Lung microvascular endothelial cell (primary cell): ENCODE measurements at regions not wholly inside any gene's neighbourhood (a gene's known extent, or its start where the extent isn't known, plus 50 kb on each side); places are given as distances from the start of the nearest gene placed in this dataset.
A peak's percentile ranks its signal among the peaks of the same experiment; 100 is the strongest.

Source experiments
- DNase-seq, 2 donors: peaks; one replicate each; pipeline versions ENCODE4 v3.0.0 to v3.0.0-alpha.2; 2010; ENCODE audit warnings: low read depth in 2 of 2

DNA sequence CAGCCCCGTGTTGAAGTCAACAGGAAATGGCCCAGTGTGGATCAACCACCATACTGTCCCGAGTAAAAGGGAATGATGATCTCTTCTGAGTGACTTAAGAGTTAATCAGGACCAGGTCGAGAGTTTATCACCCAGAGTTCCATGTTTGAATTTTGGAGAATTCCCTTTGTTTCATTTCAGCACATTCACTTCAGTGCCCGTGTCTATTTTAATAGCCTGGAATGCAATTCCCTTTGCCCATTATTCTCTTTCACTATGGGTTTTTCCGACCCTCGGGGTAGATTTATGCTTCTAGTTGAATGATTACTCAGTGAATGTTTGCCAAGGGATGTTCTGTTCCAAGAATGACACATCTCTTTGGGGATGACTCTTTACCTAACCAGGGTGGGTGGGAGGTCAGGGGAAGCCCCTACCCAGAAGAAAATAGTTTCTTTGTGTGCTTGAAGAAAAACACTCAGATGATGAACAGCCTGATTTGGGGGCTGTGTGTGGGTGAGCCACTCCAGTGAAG is 594.9 kb downstream of the INHBA start:
- DNase-seq = peak in 1 of 2 donors; percentile 59

GRCh38 chr7:41107330-41107937 is 595.5 kb downstream of the INHBA start:
- DNase-seq = peak; percentile 10 to 61

DNA sequence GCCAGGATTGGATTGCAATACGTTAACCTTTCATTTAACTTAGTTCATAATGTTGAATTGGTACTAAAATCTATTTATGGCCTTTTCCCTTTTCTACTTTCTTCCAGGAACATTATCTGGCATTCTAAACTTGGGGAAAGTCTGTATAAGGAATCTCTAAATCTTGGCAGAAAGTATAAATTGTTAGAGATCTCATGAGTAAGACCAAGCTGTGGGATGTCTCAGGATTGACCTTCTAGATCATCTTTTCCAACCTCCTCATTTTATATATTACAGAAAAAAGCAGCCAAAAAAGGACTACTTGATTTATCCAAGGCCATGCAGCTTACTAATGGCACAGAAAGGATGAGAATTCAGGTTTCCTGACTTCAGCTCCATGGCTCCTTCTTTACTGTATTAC is 598.3 kb downstream of the INHBA start:
- no peak for DNase-seq

DNA sequence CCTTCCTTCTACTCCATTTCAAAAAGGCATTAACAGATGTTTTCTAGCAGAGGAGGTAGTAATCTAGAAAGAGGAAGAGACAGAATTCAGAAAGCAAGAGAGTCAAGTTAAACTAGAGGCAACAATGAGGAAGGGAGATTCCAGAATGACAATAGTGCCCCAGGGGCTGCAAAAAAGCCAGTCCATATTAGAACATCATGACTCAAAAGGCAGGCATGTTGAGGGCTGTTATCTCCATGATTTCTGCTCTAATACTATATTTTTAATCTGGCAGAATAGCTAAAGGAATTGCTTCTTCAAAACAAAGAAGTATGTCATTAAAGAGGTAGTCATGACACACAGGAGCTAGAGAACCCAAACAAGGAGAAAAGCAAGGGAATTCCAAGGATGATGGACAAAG is 599.6 kb downstream of the INHBA start:
- DNase-seq = peak in 1 of 2 donors; percentile 13

DNA sequence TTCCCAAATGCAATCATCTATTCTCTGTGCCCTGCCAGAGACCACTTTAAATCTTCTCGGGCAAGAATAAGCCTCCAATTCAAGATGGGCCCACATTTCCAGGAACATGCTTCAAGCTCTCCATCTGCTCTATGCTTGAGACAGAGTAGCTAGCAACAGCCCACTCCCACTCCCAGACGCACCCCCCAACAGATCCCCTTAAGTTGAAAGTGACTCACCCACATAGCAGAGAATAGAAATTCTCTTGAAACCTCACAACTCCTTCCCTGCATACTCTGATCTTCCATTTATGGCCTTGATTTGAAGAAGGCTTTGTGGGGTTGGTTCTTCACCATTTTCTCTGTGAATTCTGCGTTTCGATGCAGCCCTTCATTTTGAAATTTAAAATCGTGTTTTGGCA is 604.0 kb downstream of the INHBA start:
- no peak for DNase-seq

GRCh38 chr7:41098402-41098801 is 604.5 kb downstream of the INHBA start:
- no peak for DNase-seq

- no peak for DNase-seq
These were observed 605.4 kb downstream of the INHBA start for GRCh38 chr7:41097501-41097900.

DNA sequence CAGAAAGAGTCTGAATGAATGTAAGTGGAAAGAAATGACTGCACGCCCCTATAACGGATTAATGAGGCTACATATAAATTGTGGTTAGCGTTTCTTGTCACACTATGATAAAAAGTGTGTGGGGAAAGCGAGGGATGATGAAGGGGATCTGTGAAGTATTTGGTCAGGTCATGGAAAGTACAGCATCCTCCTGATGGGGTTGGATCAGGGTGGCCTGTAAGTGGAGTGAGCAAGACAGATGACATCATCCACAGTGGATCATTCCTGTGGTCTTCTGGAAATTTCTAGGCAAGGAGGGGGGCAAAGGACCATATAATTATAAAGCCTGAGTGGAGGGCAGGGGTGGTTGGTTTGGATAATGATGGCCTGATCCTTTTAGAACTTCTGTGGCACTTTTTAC is 606.0 kb downstream of the INHBA start:
- DNase-seq = no peak

DNA sequence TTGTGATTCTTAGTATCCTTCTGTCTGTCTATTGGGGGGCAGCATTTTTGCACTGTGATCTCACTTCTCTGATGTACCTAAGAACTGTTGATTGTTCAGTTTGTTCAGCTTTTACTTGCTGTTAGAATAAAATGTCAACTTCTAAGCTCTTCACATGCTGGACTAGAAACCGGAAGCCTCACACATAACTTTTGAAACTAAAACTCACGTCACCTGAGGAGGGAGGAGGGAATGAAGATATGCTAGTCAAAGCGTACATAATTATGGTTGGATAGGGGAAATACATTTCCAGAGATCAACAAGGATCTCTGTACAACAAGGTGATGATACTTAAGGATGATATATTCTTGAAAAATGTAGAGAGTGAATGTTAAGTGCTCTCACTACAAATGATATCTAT is 609.7 kb downstream of the INHBA start:
- DNase-seq = no peak

DNA sequence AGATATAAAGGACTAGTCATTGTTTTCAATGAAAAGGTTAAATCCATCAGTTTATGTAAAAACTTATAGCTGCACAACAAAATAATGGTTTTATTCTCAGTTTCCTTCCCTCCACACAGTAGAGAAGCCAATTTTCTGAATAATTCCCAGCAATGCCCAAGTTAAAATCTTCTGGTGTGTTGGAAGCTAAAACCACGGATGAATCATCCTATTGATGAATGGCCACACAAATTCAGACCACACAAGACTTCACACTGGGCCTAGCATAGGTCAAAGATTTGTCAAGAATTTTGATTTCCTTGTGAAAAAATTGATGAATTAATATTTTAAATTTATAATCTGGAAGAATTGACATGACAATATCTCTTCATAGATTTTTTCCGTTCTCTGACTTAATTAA is 617.6 kb downstream of the INHBA start:
- DNase-seq = peak in 1 of 2 donors; percentile 4

DNA sequence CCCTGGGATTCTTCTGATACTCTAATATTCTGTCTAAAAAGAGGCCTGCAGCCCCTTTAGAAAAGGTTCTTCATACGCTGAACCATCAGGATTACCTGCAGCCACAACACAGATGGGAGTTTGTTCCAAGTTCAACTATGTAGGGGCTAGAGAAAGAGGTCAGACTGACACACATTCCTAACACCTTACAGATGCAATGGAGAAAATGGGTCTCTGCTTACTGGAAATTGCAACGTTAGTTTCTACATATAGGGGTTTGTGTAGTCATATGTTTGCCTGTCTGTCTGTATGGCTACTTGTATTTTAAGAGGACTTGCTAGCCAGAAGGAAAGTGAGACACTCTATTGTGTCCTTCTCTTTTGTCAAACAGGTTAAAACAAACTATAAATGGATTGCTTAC is 618.5 kb downstream of the INHBA start:
- DNase-seq = no peak

DNA sequence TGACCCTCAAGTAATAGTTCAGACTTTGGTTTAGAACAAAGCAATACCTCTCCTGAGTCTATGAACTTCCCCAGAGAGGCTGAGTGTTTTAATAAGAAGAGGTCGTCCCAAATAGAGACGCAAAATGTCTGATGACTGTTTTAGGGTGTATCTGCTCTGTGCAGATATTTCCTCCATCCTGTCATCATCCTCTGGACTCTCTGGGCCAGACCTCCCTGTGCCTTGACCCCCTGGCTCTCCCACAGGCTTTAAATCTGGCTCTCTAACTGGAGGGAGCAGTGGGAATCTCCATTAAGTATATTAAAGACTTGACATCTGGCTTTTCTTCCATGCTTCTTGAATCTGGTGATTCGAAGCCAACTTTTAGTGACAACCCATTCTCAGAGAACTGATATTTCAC is 633.3 kb downstream of the INHBA start:
- peak in 1 of 2 donors; percentile 58 for DNase-seq

DNA sequence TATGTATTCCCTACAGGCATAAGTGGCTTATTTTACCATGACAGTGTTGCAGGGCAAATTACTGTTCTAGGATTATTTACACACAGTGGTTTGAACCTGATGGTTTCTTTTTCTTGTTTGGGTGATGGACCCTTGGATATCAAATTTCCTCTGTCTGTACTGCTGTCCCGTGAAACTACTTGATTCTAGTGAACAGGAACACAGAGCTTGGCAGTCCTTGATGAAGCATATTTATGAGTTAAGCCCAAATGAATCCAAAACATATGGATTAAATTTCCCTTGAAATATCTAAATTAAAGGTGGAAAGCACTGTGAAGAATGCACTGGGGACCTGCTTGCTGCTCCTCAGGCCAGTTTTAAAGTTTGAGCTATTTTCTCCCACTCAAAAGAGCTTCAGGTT is 635.3 kb downstream of the INHBA start:
- no peak for DNase-seq

DNA sequence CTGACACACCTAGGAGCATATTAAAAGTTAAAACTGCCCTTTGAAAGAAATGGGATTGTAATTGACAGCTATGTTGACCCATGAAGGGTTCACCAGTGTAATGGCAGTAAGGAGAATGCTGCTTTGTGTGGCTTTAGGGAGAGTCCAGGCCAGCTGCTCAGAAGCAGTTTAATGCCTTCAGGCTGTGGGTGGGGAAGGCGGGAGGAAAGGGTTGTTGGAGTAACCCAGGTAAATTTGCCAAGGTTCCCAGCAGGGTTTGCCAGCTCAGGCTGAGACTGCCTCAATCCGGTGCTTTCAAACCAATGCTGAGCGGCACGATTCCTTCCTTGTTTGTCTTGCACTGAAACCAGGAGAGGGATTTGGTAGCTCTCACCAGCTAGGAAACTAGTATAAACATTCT is 637.2 kb downstream of the INHBA start:
- DNase-seq = no peak

DNA sequence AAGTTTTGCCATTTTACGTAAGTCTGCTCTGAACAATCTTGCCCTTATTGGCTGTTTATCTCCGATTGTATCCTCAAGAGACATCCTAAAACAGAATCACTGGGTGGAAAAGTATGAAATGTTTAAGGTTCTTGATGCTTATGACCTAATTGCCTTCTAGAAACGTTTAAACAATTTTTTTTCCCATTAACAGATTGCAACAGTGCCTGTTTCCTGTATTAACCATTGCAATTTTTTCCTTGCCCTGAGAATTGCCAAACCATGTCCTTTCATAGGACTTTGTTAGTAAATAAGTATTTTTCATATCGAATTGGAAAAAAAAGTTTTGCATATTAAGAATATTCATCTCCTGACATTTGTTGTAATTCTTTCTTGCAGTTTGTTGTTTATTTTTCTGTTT is 639.8 kb downstream of the INHBA start:
- no peak for DNase-seq

DNA sequence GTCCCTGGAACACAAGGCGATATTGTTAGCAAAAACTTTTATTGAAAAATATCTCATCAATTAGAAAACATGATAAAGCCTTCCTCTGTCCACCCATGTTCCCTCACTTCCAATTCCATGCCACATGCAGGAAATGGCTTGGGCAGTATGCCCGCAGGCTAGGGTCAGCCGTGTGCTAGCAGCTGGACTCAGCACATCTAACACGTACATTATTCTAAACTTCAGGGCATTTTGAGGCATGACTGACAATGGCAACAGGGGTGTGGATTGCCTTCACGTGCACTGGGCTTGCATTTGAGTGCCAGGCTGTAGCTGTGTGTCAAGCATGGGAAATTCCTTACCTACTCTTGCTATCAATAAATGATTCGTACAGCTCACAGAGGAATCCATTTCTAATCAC is 642.1 kb downstream of the INHBA start:
- DNase-seq = no peak

DNA sequence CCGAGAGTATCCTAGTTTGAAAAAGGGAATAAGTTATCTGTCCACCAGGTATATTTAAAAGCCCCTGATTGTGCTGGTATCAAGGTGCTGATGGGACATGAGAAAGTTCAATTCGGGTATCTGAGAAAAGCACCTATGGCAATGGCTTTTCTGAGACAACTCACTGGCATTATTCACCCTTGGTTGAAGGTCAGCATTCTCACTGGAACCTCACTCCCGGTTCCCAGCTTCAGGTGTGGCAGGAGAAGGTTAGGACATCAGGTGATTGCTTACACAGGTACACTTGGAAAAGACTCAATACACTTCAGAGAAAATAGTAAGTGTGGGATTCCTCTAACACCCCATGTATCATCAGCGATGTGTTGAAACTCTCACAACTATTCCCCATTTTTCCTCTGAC is 643.1 kb downstream of the INHBA start:
- DNase-seq = no peak

GRCh38 chr7:41058986-41059741 is 643.7 kb downstream of the INHBA start:
- no peak for DNase-seq

- no peak for DNase-seq
These were observed 647.8 kb downstream of the INHBA start for GRCh38 chr7:41054960-41055661.

DNA sequence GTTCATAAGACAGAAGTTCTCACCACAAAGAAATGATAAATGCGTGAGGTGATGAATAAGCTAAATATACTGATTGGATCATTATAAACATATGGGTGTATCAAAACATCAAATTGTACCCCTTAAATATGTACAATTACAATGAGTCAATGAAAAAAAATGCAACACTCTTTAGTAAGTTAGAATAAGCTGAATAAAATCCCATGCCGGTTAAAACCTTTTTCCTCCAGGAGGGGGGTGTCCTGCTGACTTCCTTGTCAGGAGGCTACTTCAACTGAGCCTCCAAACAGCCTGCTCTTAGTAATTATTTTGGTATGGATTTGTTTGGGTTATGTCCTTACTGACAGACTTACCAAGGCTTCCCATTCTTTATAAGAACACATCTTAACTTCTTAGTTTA is 649.1 kb downstream of the INHBA start:
- DNase-seq = no peak

DNA sequence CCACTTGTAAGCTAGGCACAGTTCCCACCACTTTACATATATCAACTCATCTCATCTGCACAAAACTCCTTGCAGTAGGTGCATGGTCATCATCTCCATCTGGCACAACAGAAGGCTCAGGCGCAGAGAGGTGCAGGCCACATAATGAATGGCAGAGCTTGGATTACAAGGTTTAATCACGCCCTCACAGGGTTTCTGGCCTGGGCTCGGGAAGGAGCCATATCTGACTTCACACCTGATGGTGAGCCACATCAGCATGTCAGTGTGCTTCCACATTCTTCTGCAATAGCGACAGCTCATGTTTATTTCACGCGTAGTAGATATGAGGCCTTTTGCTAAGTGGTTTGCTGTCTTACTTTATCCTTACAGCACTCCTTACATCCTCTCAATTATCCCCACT is 650.2 kb downstream of the INHBA start:
- DNase-seq = no peak

DNA sequence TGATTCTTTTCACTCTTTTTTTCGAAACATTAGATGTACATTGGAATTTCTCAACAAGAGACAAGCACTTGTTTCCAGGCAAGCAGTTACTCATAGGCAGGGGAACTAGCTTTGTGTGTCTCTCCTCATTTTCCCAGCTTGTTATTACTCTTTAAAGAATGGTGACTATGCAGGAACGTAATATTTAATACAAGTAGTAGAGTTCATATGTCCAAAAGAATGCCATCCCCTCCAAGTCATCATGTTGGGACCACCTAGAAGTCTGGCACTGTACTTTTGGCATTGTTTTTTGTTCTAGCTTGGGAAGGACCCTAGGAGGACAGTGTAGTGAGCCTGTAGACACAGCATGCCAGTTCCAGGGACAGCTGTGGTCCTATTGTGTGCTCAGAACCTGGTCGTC is 650.7 kb downstream of the INHBA start:
- DNase-seq = no peak

GRCh38 chr7:41051535-41051934 is 651.4 kb downstream of the INHBA start:
- no peak for DNase-seq
